IPS-18a (cell line): ENCODE measurements at regions not wholly inside any gene's neighbourhood (a gene's known extent, or its start where the extent isn't known, plus 50 kb on each side); places are given as distances from the start of the nearest gene placed in this dataset.
"Not testable (repeated sequence)": the region's sequence is repeated elsewhere in the genome, so short reads cannot be mapped to it uniquely, and the experiment has no call there.

ENCODE experiments used
- H3K27ac ChIP-seq: one replicate; pipeline ENCODE4 v1.5.1; 2013; ENCODE audit warnings: low read length
- H3K27me3 ChIP-seq: one replicate; pipeline ENCODE4 v1.6.1; 2013; ENCODE audit warnings: mild to moderate bottlenecking, low read length; ENCODE audit not compliant: control insufficient read depth, insufficient read depth
- H3K36me3 ChIP-seq: one replicate; pipeline ENCODE4 v1.6.1; 2013; ENCODE audit warnings: low read depth, low read length; ENCODE audit not compliant: control insufficient read depth
- H3K4me1 ChIP-seq: one replicate; pipeline ENCODE4 v1.6.1; 2013; ENCODE audit warnings: low read depth, low read length; ENCODE audit not compliant: control insufficient read depth
- H3K4me3 ChIP-seq: one replicate; pipeline ENCODE4 v1.5.1; 2013; ENCODE audit warnings: low read length
- H3K9ac ChIP-seq: one replicate; pipeline ENCODE4 v1.6.1; 2013; ENCODE audit warnings: mild to moderate bottlenecking, low read length, moderate library complexity
- H3K9me3 ChIP-seq: one replicate; pipeline ENCODE4 v1.6.1; 2013; ENCODE audit warnings: low read depth, low read length; ENCODE audit not compliant: control insufficient read depth

- Histone ChIP-seq H3K9ac (no peak overlapping the region), H3K4me3 (no peak overlapping the region), H3K27me3 (no peaks in the 10 kb centered on the region), H3K27ac (no peak overlapping the region), H3K36me3 (no peaks in the 10 kb centered on the region), H3K9me3 (no peaks in the 10 kb centered on the region), H3K4me1 (no peaks in the 10 kb centered on the region)
These were observed 137.2 kb upstream of the ESX1 start for GRCh38 chrX:104391906-104392305.

- H3K27me3 ChIP-seq = no peaks in the 10 kb centered on the region
- no peaks in the 10 kb centered on the region for H3K9me3 ChIP-seq
- H3K27ac ChIP-seq = no peak overlapping the region
- no peak overlapping the region for H3K9ac ChIP-seq
- H3K4me1 ChIP-seq = no peaks in the 10 kb centered on the region
- no peak overlapping the region for H3K4me3 ChIP-seq
- H3K36me3 ChIP-seq = no peaks in the 10 kb centered on the region
These were observed 122.2 kb upstream of the ESX1 start for GRCh38 chrX:104376937-104377336.

- Histone ChIP-seq H3K9me3 (no peaks in the 10 kb centered on the region), H3K4me1 (no peaks in the 10 kb centered on the region), H3K27ac (no peak overlapping the region), H3K4me3 (no peak overlapping the region), H3K9ac (no peak overlapping the region), H3K36me3 (no peaks in the 10 kb centered on the region), H3K27me3 (no peaks in the 10 kb centered on the region)
These were observed 117.8 kb upstream of the ESX1 start for GRCh38 chrX:104372547-104372946.

GRCh38 chrX:104370089-104370488 lies 115.4 kb upstream of the ESX1 start:
- Histone ChIP-seq H3K9ac (no peak overlapping the region), H3K4me3 (no peak overlapping the region), H3K36me3 (no peaks in the 10 kb centered on the region), H3K27ac (no peak overlapping the region), H3K4me1 (no peaks in the 10 kb centered on the region), H3K27me3 (no peaks in the 10 kb centered on the region), H3K9me3 (no peaks in the 10 kb centered on the region)

GRCh38 chrX:104360774-104361173 lies 106.0 kb upstream of the ESX1 start:
- H3K9ac ChIP-seq, H3K4me1 ChIP-seq: not testable (repeated sequence)

GRCh38 chrX:104359124-104359523 lies 104.4 kb upstream of the ESX1 start:
- Histone ChIP-seq H3K4me1 (no peaks in the 10 kb centered on the region), H3K9me3 (no peaks in the 10 kb centered on the region), H3K4me3 (no peak overlapping the region), H3K36me3 (no peaks in the 10 kb centered on the region), H3K27ac (no peak overlapping the region), H3K27me3 (no peaks in the 10 kb centered on the region), H3K9ac (no peak overlapping the region)

More at GRCh38 chrX:104360774-104361173, 106.0 kb upstream of the ESX1 start:
- H3K4me3 ChIP-seq, H3K27ac ChIP-seq, H3K9me3 ChIP-seq, H3K36me3 ChIP-seq, H3K27me3 ChIP-seq: not testable (repeated sequence)

- Histone ChIP-seq H3K9me3 (no peaks in the 10 kb centered on the region), H3K9ac (no peak overlapping the region), H3K4me1 (peaks cover 7% of the 10 kb centered on the region), H3K27ac (no peak overlapping the region), H3K27me3 (no peaks in the 10 kb centered on the region), H3K4me3 (no peak overlapping the region), H3K36me3 (no peaks in the 10 kb centered on the region)
These were observed 96.5 kb upstream of the ESX1 start for GRCh38 chrX:104351173-104351769.

GRCh38 chrX:104347860-104348259 lies 93.1 kb upstream of the ESX1 start:
- Histone ChIP-seq H3K27ac (no peak overlapping the region), H3K36me3 (no peaks in the 10 kb centered on the region), H3K9me3 (no peaks in the 10 kb centered on the region), H3K4me3 (no peak overlapping the region), H3K4me1 (peaks cover 7% of the 10 kb centered on the region), H3K9ac (no peak overlapping the region), H3K27me3 (no peaks in the 10 kb centered on the region)

GRCh38 chrX:104343428-104344129 lies 88.8 kb upstream of the ESX1 start:
- Histone ChIP-seq H3K36me3 (no peaks in the 10 kb centered on the region), H3K27ac (peak overlapping the region; percentile 81), H3K4me1 (no peaks in the 10 kb centered on the region), H3K4me3 (no peak overlapping the region), H3K9ac (peak overlapping the region; percentile 35), H3K9me3 (no peaks in the 10 kb centered on the region), H3K27me3 (no peaks in the 10 kb centered on the region)

- Histone ChIP-seq H3K4me3 (no peak overlapping the region), H3K27me3 (no peaks in the 10 kb centered on the region), H3K27ac (no peak overlapping the region), H3K36me3 (no peaks in the 10 kb centered on the region), H3K4me1 (no peaks in the 10 kb centered on the region), H3K9me3 (no peaks in the 10 kb centered on the region), H3K9ac (no peak overlapping the region)
These were observed 87.3 kb upstream of the ESX1 start for GRCh38 chrX:104342065-104342464.

- H3K9ac ChIP-seq = no peak overlapping the region
- H3K27ac ChIP-seq = no peak overlapping the region
- no peak overlapping the region for H3K4me3 ChIP-seq
- H3K27me3 ChIP-seq = no peaks in the 10 kb centered on the region
- no peaks in the 10 kb centered on the region for H3K9me3 ChIP-seq
- H3K36me3 ChIP-seq = no peaks in the 10 kb centered on the region
- no peaks in the 10 kb centered on the region for H3K4me1 ChIP-seq
These were observed 81.0 kb upstream of the ESX1 start for GRCh38 chrX:104335756-104336155.

GRCh38 chrX:104334971-104335370 lies 80.2 kb upstream of the ESX1 start:
- no peaks in the 10 kb centered on the region for H3K27me3 ChIP-seq
- no peak overlapping the region for H3K4me3 ChIP-seq
- H3K36me3 ChIP-seq = no peaks in the 10 kb centered on the region
- H3K9me3 ChIP-seq = no peaks in the 10 kb centered on the region
- H3K27ac ChIP-seq = no peak overlapping the region
- no peaks in the 10 kb centered on the region for H3K4me1 ChIP-seq
- no peak overlapping the region for H3K9ac ChIP-seq
